NCI-H345 treated with DMSO at 0.1 percent for 48 hours (cell line): ENCODE measurements at regions not wholly inside any gene's neighbourhood (a gene's known extent, or its start where the extent isn't known, plus 50 kb on each side); places are given as distances from the start of the nearest gene placed in this dataset.
"Not testable (repeated sequence)": the region's sequence is repeated elsewhere in the genome, so short reads cannot be mapped to it uniquely, and the experiment has no call there.

Experiments used
- DNase-seq: peaks from one replicate; lab custom pipeline; 2025; ENCODE audit not compliant: unreplicated experiment; lab: John Stamatoyannopoulos, UW

DNA sequence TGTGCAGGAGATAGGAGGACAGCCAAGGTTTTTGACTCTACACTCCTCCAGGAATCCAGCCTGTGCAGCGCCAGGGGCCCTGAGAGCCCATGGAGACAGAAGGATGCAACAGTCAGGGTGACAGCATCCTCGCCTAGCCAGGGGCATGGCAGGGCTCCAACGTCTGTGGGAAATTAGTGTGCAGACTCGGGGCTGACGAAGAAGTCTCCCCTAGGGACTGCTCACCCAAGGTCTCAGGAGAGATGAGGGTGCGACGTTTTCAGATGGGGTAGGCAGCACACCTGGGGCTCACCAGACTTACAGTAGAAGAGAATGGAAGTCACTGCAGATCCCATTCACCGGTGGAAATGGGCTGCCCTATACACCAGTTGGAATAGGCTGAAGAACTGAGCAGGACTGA lies 241.7 kb downstream of the SETD4 start:
- no peak for DNase-seq

DNA sequence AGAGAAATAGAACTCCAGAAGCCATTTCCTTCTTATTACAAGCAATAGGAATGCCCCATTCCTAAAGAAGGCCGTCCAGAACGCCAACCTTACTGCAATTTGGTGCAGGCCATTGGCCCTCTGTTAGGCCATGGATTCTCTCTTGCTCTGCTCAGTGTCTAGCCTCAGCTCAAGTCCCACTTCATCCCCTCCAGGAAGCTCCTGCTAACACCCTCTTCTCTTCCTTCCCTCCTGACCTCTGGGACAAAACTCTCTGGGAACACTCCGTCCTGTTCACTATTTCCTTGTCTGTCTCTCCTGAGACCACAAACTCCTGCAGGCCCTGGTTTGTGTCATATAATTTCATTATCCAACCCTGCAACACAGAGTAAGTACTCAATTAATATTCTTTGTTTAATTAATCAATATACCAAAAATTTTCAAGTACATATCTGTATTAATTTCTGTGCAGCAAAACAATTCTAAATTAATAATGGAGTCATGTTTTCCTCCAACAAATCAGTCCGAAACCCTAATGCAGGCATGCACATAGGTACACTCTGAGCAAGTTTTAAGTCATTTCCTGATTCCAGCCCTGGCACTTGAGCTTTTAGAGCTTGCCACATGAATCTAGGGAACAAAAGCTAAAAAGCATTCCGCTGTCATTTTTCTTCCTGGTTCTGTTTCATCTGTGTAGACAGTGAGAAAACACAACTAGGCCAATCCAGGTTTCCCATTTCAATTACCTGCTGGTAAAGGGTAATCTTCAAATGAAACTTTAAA lies 245.3 kb downstream of the SETD4 start:
- DNase-seq, result no peak

DNA sequence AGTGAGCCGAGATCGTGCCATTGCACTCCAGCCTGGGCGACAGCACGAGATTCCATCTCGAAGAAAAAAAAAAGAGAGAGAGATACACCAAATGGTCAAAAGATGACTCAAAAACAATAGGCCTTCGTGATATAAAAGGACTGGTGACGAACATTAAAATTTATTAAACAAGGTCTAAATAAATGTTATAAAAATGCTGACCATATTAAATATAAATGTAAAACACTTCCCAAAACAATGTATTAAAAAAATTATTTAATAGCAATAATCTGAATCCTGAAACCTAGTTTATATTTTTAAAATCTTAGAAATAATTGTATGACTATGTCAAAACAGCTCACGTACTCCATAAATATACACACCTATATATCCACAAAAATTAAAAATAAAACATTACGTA lies 247.6 kb downstream of the SETD4 start:
- DNase-seq, result no peak

DNA sequence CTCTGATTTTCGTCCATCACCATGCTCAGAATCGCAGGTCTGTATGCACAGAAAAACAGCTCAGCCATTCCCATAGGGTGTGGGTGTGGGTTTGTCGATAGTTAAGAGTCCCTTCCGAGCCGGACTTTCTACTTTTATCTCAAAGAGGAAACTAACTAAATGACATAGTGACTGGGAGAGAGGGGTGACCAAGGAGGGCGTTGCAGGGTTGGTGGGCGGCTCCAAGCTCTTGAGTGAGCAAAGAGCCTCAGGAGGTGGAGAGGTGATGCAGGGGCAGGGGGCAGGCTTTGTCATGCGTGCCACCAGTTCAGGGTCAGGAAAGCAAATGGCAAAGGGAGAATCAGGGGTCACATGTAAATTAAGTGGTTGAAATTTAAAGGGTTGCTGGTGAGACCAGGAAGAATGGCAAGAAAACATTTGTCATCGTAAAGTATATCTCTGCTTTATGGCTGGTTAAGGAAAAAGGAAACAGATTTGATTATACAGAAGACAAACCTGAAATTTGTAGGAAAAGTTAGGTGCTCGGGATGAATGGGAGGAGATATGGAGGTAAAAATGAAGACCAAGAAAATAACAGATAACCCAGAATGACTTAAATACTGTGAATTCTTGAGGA lies 249.0 kb downstream of the SETD4 start:
- no peak for DNase-seq

DNA sequence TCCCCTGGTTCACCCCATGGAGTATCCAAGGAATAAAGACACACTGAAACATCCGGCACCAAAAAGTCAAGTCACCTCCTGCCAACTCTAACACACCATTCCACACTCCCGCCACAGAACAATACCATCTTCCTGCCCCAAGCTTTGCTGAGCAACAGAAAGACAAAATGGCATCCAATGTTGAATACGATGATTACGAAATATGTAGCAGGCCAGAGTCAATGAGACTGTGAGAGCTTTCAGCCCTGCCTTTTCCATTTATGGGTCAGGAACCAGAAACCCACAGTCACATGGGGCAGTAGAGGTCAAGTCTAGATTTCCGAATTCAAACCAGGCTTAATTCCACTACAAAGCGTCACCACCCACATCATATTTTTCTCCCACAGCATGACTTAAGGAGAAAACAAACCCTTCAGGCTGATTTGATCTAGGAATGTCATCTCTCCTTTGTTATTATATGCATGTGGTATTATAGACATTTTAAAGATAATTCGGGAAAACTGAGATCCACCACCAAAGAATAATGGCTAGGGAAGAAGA lies 249.8 kb downstream of the SETD4 start:
- DNase-seq, result no peak

DNA sequence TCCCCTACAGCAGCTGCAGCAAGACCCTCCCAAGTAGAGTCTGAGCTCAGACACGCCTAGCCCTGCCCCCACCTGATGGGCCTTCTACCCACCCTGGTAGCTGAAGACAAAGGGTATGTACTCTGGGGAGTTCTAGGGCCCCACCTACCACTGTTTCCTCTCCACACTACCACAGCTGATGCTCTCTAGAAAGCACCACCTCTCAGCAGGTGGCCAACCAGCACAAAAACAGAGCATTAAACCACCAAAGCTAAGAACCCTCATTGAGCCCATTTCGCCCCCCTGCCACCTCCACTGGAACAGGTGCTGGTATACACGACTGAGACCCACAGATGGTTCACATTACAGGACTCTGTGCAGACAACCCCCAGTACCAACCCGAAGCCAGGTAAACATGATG lies 258.9 kb downstream of the SETD4 start:
- DNase-seq, result peak; percentile 93

DNA sequence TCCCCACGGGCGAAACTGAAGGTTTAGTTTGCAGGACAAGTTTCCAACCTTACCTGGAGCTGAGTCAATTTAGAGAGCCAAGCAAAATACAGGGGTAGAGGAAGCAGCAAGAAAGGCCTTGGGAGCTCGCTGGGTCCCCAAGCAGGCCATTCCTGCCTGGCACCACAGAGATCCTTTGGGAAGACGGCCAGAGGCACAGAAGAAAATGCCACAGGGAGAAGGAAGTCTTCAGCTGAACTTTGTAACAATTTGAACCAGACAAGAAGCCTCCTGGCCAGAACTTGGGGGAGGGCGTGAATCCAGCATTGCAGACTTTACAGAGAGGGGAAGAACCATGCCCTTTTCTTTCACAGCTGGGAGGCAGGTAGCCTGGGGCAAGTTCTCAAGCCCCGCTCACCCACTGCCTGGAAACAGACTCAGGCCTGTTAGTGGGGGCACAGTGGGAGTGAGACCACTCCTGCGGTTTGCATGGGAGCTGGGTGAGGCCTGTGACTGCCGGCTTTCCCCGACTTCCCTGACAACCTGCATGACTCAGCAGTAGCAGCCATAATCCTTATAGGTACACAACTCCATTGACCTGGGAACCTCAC lies 259.4 kb downstream of the SETD4 start:
- DNase-seq, result not testable (repeated sequence)

DNA sequence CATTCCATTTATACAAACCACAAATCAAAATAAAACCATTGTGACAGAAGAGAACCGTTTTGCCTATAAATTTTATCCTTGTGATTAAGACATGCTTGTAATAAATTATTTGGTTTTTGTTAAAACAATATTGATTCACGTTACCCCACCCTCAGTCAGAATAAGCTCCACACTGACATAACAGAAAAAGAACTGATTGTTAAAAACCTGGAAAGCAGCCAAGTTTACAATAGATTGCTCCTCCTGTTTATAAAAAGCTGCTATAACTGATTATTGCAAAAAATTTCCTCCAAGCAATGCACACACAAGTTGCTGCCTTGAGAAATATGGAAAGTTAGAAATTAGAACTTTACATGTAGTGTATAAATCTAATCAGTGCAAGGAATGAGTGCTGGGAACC lies 263.5 kb downstream of the SETD4 start:
- peak; percentile 81 for DNase-seq

DNA sequence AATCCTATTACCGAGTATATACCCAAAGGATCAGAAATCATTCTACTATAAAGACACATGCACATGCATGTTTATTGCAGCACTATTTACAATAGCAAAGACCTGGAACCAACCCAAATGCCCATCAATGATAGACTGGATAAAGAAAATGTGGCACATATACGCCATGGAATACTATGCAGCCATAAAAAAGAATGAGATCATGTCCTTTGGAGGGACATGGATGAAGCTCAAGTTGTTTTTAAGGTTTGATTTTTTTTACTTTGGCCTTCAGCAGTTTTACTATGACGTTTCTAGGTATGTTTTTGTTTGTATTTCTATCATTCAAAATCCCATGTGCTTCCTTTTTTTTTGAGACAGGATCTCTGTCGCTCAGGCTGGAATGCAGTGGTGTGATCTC lies 265.8 kb downstream of the SETD4 start:
- not testable (repeated sequence) for DNase-seq

DNA sequence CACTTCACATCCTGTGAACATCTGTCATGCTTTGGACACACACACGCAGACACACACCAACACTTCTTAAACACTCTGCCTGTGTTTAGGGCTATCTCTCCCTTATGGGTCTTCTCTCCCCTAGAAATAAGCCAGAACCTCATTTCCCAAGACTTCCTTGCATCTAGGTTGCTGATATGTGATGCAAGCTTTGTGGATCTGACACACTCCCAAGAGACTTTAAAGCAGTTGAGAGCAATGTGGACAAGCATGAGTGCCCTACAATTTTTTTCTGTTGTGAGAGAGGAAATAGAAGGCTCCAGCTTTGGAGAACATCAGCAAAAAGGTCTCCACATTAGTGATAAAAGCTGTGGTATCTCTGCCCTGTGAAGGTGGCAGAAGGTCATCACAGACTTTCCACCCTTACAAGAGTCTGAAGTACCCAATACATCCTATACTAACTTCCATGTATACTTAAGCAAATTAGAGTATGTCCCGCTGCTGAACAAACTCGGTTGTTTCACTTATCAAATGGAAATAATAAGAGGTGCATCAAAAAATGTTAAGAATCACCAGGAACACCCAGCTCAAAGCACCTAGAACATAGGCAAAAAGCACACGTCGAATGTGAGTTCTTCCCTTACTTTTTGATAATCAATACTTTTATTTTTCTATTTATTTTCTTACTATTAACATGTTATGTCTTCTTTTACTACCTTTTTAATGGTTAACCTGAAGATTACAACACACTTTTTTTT lies 267.6 kb downstream of the SETD4 start:
- no peak for DNase-seq

DNA sequence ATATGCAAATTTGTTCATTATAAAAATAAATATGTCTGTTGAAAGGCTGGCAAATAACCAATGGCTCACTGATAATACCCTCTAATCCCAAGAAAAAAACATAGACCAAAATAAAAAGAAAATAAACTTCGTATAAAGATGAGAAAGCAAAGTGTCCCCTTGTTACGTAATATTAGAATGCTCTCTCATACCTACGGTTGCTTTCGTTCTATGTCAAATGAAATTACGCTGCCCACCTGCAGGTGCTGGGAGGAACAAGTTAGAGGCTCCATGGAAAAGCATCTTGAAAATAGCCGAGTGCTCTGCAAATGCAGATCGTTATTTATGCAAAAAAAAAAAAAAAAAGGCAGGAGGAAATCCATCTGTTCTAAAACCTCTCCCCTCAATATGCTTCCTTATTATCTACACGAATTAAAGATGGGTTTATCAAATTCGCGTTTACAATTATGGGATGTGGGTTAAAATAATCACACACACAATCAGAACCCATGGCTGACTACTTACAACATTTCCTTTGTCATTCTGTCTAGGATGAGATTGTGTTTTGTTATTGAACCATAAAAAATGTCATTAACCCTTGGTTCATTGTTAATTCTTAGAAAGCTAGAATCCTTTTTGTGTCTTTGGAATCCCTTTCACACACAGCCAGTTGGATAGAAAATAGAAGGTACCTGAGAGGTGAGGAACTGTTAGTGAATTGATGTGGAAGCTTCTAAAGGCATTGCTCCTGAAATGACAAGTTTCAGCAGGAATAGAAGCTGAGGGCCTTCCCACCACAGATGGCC lies 268.6 kb downstream of the SETD4 start:
- DNase-seq, result no peak

DNA sequence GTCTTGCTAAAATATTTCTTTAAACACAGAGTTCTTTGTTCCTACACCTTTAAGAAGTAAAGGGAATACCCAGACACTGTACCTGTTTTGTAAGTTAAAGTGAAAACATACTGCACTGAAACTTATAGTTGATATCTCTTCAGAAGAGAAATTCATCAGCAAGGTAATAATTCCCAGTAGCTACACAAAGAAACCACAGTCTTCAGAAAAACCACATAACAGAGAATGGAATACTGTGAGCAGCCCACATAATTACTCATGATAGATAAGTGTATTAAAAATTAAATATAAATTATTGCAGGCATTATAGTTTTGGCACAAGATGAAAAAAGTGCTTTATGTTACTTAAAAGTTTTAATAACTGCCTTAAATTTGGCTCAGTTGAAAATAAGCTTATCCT lies 276.6 kb downstream of the SETD4 start:
- DNase-seq, result no peak

DNA sequence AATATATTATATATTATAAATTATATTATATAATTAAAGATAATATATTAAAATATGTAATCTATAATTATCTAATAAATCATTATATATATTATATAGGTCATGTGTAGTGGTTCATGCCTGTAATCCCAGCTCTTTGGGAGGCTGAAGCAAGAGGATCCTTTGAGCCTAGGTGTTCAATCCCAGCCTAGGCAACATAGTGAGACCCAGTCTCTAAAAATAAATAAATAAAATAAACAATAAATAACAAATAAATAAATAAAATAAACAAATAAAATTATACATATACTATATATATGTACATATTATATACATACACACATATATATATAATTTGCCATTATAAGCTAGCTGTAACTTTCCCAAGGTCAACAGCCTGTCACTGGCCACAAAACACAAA lies 277.7 kb downstream of the SETD4 start:
- no peak for DNase-seq

DNA sequence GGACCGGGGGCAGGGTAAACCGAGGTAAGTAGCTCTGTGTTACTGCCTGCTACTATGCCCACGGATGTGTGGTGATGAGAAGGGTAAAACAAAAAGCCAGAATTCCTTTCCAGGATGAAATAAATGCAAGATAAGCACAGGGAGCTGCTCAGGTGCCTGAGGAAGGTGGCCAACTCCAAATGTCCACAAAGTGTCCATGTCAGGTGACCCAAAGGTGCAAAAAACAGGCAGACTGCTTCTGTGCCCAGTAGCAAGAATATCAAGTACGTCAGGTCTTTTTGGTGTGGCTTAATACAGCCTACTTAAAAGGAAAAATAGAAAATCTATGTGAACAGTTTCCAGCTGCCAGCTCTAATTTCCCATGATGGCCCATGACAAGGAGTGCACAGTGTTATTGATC lies 279.3 kb downstream of the SETD4 start:
- DNase-seq, result no peak

DNA sequence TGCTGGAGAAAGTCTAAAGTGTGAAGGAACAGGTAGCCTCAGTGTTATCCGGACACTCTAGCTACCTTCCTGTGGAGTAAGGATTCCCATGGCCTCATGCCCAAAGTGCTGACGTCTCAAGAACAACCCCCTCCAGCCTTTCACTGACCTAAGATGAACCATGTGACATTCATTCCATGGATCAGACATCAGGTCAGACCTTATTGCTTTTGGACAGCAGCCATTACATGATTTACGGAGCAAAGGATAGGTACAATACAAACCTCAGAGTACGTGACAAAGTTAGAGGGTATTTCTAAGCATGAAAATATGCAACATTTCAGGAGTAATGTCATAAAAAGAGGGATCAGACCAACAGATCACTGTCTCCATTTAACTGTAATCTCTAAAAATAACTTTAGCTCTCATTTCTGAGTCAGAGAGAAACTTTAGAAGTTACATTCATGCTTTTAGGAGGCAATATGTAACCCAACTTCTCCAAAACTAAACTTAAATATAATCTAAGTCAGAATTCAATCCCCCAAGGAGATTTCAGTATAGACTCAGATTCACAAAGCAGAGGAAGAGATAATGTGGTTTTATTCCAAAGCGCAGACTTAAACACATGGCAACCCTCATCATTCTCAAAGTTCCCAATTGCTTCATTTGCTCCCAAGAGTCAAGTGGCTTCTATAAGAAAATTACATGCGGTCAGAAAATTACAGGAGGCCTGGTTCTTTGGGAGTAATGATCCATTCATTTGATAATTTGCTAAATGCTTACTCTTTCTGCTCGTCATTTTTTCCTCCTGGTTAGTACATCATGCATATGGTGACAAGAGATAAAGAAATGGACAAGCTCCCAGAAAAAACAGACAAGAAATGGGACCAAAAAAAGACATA lies 280.4 kb downstream of the SETD4 start:
- DNase-seq, result no peak

DNA sequence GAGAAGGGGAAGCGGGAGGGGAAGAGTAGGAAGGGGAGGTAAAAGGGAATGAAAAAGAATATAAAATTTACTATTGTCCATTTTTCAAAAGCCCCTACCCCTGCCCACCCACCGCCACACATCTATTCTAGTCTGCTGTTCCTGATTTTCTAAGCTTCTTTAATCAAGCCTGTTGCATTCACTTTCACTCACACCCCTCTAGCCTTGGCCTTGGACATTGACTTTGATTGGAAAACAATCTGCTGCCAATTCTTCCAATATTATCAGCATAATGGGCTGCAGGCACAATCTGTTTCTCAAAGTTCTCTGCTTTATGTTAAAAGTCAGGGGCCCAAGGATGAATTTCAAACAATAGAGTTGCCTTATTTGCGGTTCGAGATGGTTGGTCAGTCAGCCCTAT lies 281.2 kb downstream of the SETD4 start:
- no peak for DNase-seq

DNA sequence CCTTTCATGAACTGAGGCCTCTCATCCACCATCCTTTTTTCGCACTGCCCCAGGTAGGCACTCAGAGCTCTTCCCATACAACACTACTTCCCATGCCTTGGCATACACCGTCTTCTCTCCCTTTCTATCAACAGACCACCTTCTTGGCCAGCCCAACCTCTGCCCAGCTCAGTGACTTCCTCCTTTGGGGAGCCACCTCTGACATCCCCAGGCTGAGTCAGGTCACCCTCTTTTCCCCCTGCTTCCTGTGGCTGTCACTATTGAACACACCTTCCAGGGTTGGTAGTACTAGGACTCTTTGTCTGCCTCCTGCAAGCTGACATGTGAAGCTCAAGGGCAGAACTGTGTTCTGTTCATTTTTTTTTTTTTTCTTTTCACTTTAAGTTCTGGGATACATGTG lies 283.2 kb downstream of the SETD4 start:
- DNase-seq, result no peak

DNA sequence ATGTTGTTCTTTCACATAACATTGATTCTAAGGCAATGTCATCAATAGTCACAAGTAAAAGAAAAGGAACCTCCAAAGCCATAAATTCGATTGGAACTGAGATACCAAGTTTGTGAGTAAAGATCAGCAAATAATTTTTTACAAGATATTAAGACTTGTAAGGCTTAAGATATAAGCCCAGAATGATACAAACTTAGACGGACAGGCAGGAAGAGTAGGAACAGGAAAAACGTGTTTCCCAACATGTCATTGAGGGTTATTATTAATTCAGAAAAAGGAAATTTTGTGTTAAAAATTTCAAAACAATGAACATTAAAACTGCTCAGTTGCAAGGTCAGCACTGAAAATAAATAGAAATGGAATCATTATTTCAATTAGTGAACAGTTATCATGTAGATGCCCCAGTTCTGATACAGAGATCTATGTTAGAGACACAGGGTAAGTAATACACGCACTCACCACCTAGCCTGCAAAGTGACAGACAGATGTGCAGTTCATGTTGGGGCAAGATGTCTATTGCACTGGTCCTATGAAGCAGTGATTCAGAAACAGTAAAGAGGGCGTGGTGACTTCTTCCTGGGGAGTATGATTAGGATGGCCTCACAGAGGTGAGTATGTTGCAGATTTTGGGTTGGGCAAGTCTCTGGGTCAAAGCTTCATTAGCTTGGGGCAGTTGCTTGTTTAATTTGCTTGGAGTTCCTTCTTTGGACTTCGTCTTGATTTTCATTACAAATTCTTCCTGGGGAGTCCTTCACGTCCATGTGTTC lies 284.4 kb downstream of the SETD4 start:
- DNase-seq, result no peak
